ENCODE measurements at regions not wholly inside any gene's neighbourhood (a gene's known extent, or its start where the extent isn't known, plus 50 kb on each side); places are given as distances from the start of the nearest gene placed in this dataset.

GRCh38 chr15:87661454-87662355 is 594.8 kb downstream of the NTRK3 start:
- TF ChIP-seq EZH2phosphoT487 (IDR thresholded peaks at IDR 0.05; ENCODE audit: borderline replicate concordance) (no peak), CTCF (IDR thresholded peaks at IDR 0.05 in 2 of 3, conservative IDR thresholded peaks at IDR 0.05 in 1 of 3; ENCODE audit: borderline replicate concordance in 1 of 3, insufficient read depth in 1 of 3, low read depth in 2 of 3, low read length in 2 of 3) (no peak), SRF (IDR thresholded peaks at IDR 0.05; ENCODE audit: low read depth) (no peak), ELF1 (IDR thresholded peaks at IDR 0.05; ENCODE audit: borderline replicate concordance, low read depth) (no peak), EGR1 (IDR thresholded peaks at IDR 0.05; ENCODE audit: low read depth) (no peak), CBX3 (IDR thresholded peaks at IDR 0.05; ENCODE audit: low read depth) (no peak), ZBTB33 (IDR thresholded peaks at IDR 0.05; ENCODE audit: extremely low read depth, insufficient replicate concordance, low read length) (no peak)
